SK-N-SH treated with all-trans-retinoic acid at 6 μM for 48 hours (cell line): ENCODE measurements at regions not wholly inside any gene's neighbourhood (a gene's known extent, or its start where the extent isn't known, plus 50 kb on each side); places are given as distances from the start of the nearest gene placed in this dataset.

ENCODE experiments used
- ESRRG ChIP-seq: fragments of 250-450 bp; sonication (Bioruptor Pico); IDR thresholded peaks from 2 replicates; pipeline ENCODE4 v1.6.1; 2021; ENCODE audit warnings: mild to moderate bottlenecking
- ISL1 ChIP-seq: fragments of 250-450 bp; sonication (Bioruptor Pico); IDR thresholded peaks from 2 replicates; pipeline ENCODE4 v2.1.2; 2022; ENCODE audit warnings: mild to moderate bottlenecking, moderate library complexity
- PATZ1 ChIP-seq: fragments of 250-450 bp; sonication (Bioruptor Pico); IDR thresholded peaks from 2 replicates; pipeline ENCODE4 v1.8.0; 2020; ENCODE audit warnings: mild to moderate bottlenecking, moderate library complexity, borderline replicate concordance
- PPARA ChIP-seq: fragments of 250-450 bp; sonication (Bioruptor Pico); IDR thresholded peaks from 2 replicates; pipeline ENCODE4 v1.5.0; 2020; ENCODE audit warnings: mild to moderate bottlenecking, borderline replicate concordance
- RARB ChIP-seq: fragments of 250-450 bp; sonication (Bioruptor Pico); IDR thresholded peaks from 2 replicates; pipeline ENCODE4 v1.8.0; 2021; ENCODE audit warnings: mild to moderate bottlenecking, moderate library complexity
- ZFP3 ChIP-seq: fragments of 250-450 bp; sonication (Bioruptor Pico); IDR thresholded peaks from 2 replicates; pipeline ENCODE4 v1.5.0; 2020; ENCODE audit warnings: mild to moderate bottlenecking, moderate library complexity
- ZNF565 ChIP-seq: fragments of 450-650 bp; formaldehyde crosslinking; conservative IDR thresholded peaks from 2 replicates; pipeline ENCODE4 v1.5.0; 2020; ENCODE audit warnings: low read depth, mild to moderate bottlenecking, moderate library complexity

GRCh38 chr1:56036479-56036878 is 542.9 kb downstream of the PLPP3 start:
- TF ChIP-seq PATZ1 (no peak), ESRRG (CRISPR knock-in tag) (no peak), ZNF565 (CRISPR knock-in tag) (no peak), RARB (CRISPR knock-in tag) (no peak), PPARA (CRISPR knock-in tag) (no peak), ZFP3 (no peak), ISL1 (CRISPR knock-in tag) (no peak)
